Esophagus squamous epithelium (tissue), 5 donors: ENCODE measurements at regions not wholly inside any gene's neighbourhood (a gene's known extent, or its start where the extent isn't known, plus 50 kb on each side); places are given as distances from the start of the nearest gene placed in this dataset.

Experiments used
- DNase-seq: peaks from one replicate; lab custom pipeline; 2025; lab: John Stamatoyannopoulos, UW
- H3K27ac ChIP-seq, 4 donors: fragments of 200-600 bp; sonication (generic); one replicate each; pipeline ENCODE4 v1.5.1; 2016 to 2019; ENCODE audit warnings: mild to moderate bottlenecking in 1 of 4
- H3K27me3 ChIP-seq, 4 donors: fragments of 200-600 bp; sonication (generic); 1 replicate in 3 of 4; 2 replicates in 1 of 4; pipeline versions ENCODE4 v1.5.1 to v1.6.0; 2017 to 2021; ENCODE audit warnings: antibody characterized with exemption in 1 of 4
- H3K36me3 ChIP-seq, 3 donors: fragments of 200-600 bp; sonication (generic); one replicate each; pipeline ENCODE4 v1.5.1; 2016 to 2019
- H3K4me1 ChIP-seq, 3 donors: fragments of 200-600 bp; sonication (generic); one replicate each; pipeline ENCODE4 v1.5.1; 2017 to 2019
- H3K4me3 ChIP-seq, 4 donors: fragments of 200-600 bp; sonication (generic); 1 replicate in 3 of 4; 2 replicates in 1 of 4; pipeline ENCODE4 v1.5.1; 2016 to 2019; ENCODE audit warnings: mild to moderate bottlenecking in 2 of 4, moderate library complexity in 1 of 4
- H3K9me3 ChIP-seq, 3 donors: fragments of 200-600 bp; sonication (generic); one replicate each; pipeline ENCODE4 v1.5.1; 2016 to 2019
- POLR2A ChIP-seq, 4 donors: fragments of 450-650 bp; IDR thresholded peaks; one replicate each; pipeline ENCODE4 v1.6.1; 2017; ENCODE audit warnings: antibody characterized with exemption in 4 of 4, mild to moderate bottlenecking in 4 of 4, moderate library complexity in 3 of 4
- WGBS, 2 donors: methylation state at CpG; one replicate each; pipeline ENCODE4 v1.1.5; 2018; 5-methylcytosine and 5-hydroxymethylcytosine counted together
- intact Hi-C: fragments of 100-400 bp; cut with DNase I; formaldehyde crosslinking; loops from one replicate; pipeline ENCODE4 v1.15.0; 2022
- TF ChIP-seq, protein P1 (sequence below), 6 experiments: fragments of 450-650 bp in 4 of 6; fragments of 200-600 bp in 2 of 6; sonication (generic) in 2 of 6; IDR thresholded peaks; one replicate each; pipeline ENCODE4 v1.5.1; 2016 to 2019; ENCODE audit warnings: antibody characterized with exemption in 6 of 6, mild to moderate bottlenecking in 4 of 6, moderate library complexity in 4 of 6
- donor health status: DM: yes; HTN: yes; CAD: no.

DNA sequence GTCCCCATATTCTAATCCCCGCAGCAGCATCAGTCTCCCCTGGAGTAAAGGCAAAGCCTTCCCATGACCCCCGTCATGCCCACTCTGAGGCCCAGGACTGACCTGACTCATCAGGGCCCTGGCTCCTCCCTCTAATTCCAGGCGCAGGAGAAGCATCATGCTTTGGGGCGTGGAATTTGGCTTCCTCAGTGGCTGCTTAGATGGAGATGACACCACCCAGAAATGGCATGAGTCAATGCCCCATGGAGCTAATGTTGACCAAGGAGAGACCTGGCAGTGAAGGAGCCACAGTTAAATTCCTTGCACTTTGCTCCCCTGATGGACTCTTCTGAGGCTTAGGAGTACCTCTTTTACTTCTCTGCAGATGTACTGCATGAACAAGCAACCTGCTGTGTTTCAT, 204.2 kb upstream of the PROK2 start:
- Histone ChIP-seq H3K9me3 (peaks cover 0 to 4% (median 0%) of the 10 kb centered on the region in 3 donors), H3K27ac (no peak overlapping the region), H3K27me3 (no peaks in the 10 kb centered on the region), H3K4me3 (no peak overlapping the region), H3K36me3 (no peaks in the 10 kb centered on the region), H3K4me1 (no peaks in the 10 kb centered on the region)
- no peak for DNase-seq
- intact Hi-C loops = no loop called here
- TF ChIP-seq POLR2A (IDR thresholded peaks at IDR 0.05) = no peak
- TF ChIP-seq, protein P1, sequence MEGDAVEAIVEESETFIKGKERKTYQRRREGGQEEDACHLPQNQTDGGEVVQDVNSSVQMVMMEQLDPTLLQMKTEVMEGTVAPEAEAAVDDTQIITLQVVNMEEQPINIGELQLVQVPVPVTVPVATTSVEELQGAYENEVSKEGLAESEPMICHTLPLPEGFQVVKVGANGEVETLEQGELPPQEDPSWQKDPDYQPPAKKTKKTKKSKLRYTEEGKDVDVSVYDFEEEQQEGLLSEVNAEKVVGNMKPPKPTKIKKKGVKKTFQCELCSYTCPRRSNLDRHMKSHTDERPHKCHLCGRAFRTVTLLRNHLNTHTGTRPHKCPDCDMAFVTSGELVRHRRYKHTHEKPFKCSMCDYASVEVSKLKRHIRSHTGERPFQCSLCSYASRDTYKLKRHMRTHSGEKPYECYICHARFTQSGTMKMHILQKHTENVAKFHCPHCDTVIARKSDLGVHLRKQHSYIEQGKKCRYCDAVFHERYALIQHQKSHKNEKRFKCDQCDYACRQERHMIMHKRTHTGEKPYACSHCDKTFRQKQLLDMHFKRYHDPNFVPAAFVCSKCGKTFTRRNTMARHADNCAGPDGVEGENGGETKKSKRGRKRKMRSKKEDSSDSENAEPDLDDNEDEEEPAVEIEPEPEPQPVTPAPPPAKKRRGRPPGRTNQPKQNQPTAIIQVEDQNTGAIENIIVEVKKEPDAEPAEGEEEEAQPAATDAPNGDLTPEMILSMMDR (IDR thresholded peaks at IDR 0.05) = no peak
- 83 to 88% methylated on average over 2 of the region's 4 CpGs for WGBS, 2 donors

DNA sequence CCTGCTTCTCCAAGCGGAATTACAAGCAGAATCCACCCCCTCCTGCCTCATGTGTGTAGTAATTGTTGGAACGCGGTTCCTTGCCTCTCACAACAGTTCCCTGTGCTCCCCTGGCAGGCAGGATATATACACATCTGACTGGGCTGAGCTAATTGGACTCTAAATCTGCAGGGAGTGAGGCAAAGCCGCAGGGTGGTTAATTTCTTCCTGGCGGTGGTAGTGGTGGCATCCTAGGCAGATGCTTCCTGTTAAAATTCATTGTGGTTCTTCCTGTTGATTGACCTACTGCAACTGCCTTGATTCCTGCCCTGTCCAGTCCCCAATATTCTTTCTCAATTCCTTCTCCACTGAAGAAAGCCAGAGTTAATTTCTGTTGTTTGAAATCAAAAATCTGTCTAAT, 202.9 kb upstream of the PROK2 start:
- no peaks in the 10 kb centered on the region for H3K27me3 ChIP-seq
- peak overlapping the region in 1 of 4 donors; percentile 33 for H3K27ac ChIP-seq
- TF ChIP-seq, protein P1 (IDR thresholded peaks at IDR 0.05) = no peak
- no peak for TF ChIP-seq POLR2A (IDR thresholded peaks at IDR 0.05)
- 68 to 71% methylated on average over 5 of the region's 5 CpGs for WGBS, 2 donors
- intact Hi-C loops = no loop called here
- H3K4me1 ChIP-seq = peaks cover 0 to 2% (median 0%) of the 10 kb centered on the region in 3 donors
- peaks cover 0 to 4% (median 0%) of the 10 kb centered on the region in 3 donors for H3K9me3 ChIP-seq
- no peak for DNase-seq
- no peak overlapping the region for H3K4me3 ChIP-seq
- H3K36me3 ChIP-seq = no peaks in the 10 kb centered on the region

DNA sequence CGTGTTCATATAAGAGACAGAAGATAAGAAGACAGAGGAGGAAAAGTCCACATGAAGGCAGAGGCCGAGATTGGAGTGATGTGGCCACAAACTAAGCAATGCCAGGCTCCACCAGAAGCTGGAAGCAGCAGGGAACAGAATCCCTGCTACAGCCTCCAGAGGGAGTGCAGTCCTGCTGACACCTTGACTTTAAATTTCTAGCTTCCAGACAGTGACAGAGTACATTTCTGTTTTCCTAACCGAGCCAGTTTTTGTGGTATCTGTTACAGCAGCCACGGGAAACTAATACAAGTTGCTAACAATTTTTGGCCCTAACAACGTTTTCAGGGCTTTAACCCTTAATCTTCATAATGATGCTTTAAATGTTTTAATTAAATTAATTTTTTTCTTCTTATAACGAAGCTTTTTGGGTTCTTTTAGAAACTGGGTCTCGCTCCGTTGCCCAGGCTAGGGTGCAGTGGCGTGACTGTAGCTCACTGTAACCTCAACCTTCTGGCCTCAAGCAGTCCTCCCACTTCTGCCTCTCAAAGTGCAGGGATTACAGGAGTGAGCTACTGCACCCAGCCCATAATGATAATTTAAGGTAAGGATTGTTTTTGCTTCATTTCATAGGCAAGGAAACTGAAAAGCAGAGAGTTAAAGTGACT, 202.3 kb upstream of the PROK2 start:
- TF ChIP-seq, protein P1 (IDR thresholded peaks at IDR 0.05) = peak in 3 of 6 experiments; percentile 9 to 34 (median 22)
- no peak for TF ChIP-seq POLR2A (IDR thresholded peaks at IDR 0.05)
- WGBS, 2 donors = 73% methylated on average over 9 of the region's 9 CpGs
- no peaks in the 10 kb centered on the region for H3K27me3 ChIP-seq
- H3K4me1 ChIP-seq = peaks cover 0 to 6% (median 3%) of the 10 kb centered on the region in 3 donors
- no peak for DNase-seq
- H3K27ac ChIP-seq = no peak overlapping the region
- intact Hi-C loops = no loop called here
- H3K36me3 ChIP-seq = no peaks in the 10 kb centered on the region
- peaks cover 0 to 4% (median 0%) of the 10 kb centered on the region in 3 donors for H3K9me3 ChIP-seq
- no peak overlapping the region for H3K4me3 ChIP-seq

DNA sequence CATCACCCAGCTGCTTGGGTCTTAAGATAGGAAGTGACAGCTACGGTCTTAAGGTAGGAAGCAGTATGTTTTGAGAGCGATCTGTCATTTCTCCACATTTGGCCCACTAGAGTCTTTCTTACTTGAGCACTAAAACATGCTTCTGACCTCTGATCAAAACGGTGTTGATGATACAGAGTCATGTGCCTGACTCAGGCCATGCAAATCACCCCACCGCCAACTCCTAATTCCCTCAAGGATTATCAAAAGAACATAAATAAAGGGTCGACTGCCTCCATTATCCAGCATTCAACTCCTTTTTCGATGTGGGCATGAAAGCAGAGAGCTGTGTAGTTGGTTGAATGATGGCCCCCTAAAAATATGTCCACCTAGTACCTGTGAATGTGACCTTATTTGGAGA, 201.7 kb upstream of the PROK2 start:
- H3K27me3 ChIP-seq = no peaks in the 10 kb centered on the region
- DNase-seq = no peak
- 61 to 77% methylated on average over 5 to 6 of the region's 6 CpGs for WGBS, 2 donors
- intact Hi-C loops = no loop called here
- H3K27ac ChIP-seq = no peak overlapping the region
- TF ChIP-seq, protein P1 (IDR thresholded peaks at IDR 0.05) = no peak
- no peak for TF ChIP-seq POLR2A (IDR thresholded peaks at IDR 0.05)
- no peaks in the 10 kb centered on the region for H3K36me3 ChIP-seq
- H3K9me3 ChIP-seq = peaks cover 0 to 4% (median 0%) of the 10 kb centered on the region in 3 donors
- peaks cover 0 to 7% (median 6%) of the 10 kb centered on the region in 3 donors for H3K4me1 ChIP-seq
- H3K4me3 ChIP-seq = no peak overlapping the region

DNA sequence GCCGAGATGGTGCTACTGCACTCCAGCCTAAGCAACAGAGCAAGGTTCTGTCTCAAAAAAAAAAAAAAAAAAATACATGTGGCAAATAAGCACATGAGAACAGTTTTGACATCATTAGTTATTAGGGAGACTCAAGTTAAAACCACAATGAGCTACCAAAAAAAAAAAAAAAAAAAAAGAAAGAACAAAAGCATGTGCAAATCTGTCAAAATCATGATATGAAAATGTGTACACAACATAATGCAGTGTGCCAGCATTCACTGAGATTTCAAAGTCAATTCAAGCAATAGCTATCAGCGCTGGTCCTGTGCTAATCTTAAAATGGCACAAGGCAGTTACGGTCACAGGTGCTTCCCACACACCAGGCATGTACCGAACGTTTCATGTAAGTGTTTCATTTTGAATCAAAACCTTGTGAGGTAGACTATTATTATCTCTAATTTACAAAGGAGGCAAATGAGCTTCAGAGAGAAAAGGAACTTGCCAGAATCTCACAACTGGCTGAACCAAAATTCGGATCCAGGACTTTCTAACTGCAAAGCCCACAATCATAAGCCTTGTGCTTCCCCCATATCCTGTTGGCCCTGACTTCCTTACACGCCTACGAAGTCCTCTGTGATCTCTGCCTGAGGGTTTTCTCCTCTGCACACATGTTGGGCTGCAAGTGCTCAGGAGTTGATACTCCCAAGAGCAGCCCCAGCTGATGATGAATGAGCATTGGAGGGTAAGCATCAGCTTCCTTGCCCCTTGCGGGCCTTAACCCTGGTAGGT, 200.1 kb upstream of the PROK2 start:
- Histone ChIP-seq H3K9me3 (no peaks in the 10 kb centered on the region), H3K4me1 (peaks cover 0 to 7% (median 6%) of the 10 kb centered on the region in 3 donors), H3K27me3 (no peaks in the 10 kb centered on the region), H3K36me3 (no peaks in the 10 kb centered on the region), H3K27ac (no peak overlapping the region), H3K4me3 (no peak overlapping the region)
- no peak for DNase-seq
- 56 to 61% methylated on average over 8 to 9 of the region's 9 CpGs for WGBS, 2 donors
- intact Hi-C loops = no loop called here
- TF ChIP-seq, protein P1 (IDR thresholded peaks at IDR 0.05) = no peak
- no peak for TF ChIP-seq POLR2A (IDR thresholded peaks at IDR 0.05)
